ENCODE measurements at regions not wholly inside any gene's neighbourhood (a gene's known extent, or its start where the extent isn't known, plus 50 kb on each side); places are given as distances from the start of the nearest gene placed in this dataset.

GRCh38 chr5:174339130-174339529 lies 293.6 kb downstream of the NSG2 start:
- Histone ChIP-seq H3K27me3 (replicated peaks; ENCODE audit: control insufficient read depth, insufficient read depth, low read length) (no peaks in the 10 kb centered on the region; the same call in none of the 2 replicates), H3K36me3 (ENCODE audit: control insufficient read depth, insufficient read depth, low read length) (no peaks in the 10 kb centered on the region), H3K4me3 (replicated peaks; ENCODE audit: low read depth, low read length) (no peak overlapping the region)
- TF ChIP-seq CTCF (IDR thresholded peaks at IDR 0.05; ENCODE audit: insufficient read depth, low read length, poor library complexity, severe bottlenecking), result no peak
- no peak for DNase-seq (ENCODE audit: extremely low read depth, insufficient read length)

DNA sequence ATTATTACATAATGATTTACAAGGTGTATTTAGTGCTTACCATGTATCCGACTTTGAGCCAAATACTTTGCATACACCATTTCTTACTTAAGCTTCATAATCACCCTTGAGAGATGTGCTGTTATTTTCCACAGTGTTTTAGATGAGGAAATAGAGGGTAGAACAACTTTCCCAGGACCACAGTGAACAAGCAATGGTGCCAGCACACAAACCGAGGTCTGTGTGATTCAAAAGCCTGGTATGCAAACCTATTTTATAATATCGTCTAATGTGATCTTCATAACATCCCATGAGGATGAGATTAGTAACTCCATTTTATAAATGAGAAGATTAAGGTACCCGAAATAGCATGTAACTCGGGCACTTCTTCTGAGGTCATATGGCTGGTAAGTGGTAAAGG lies 294.7 kb downstream of the NSG2 start:
- Histone ChIP-seq H3K27me3 (replicated peaks; ENCODE audit: control insufficient read depth, insufficient read depth, low read length) (no peaks in the 10 kb centered on the region; the same call in none of the 2 replicates), H3K36me3 (ENCODE audit: control insufficient read depth, insufficient read depth, low read length) (no peaks in the 10 kb centered on the region), H3K4me3 (replicated peaks; ENCODE audit: low read depth, low read length) (no peak overlapping the region)
- no peak for DNase-seq (ENCODE audit: extremely low read depth, insufficient read length)
- TF ChIP-seq CTCF (IDR thresholded peaks at IDR 0.05; ENCODE audit: insufficient read depth, low read length, poor library complexity, severe bottlenecking), result no peak

- no peaks in the 10 kb centered on the region; the same call in 1 of the 2 replicates for H3K27me3 ChIP-seq (replicated peaks; ENCODE audit: control insufficient read depth, insufficient read depth, low read length)
- TF ChIP-seq CTCF (IDR thresholded peaks at IDR 0.05; ENCODE audit: insufficient read depth, low read length, poor library complexity, severe bottlenecking), result no peak
- no peaks in the 10 kb centered on the region for H3K36me3 ChIP-seq (ENCODE audit: control insufficient read depth, insufficient read depth, low read length)
Observed at GRCh38 chr5:174342696-174343095, 297.2 kb downstream of the NSG2 start.

GRCh38 chr5:174343826-174344225 lies 298.3 kb downstream of the NSG2 start:
- no peak for DNase-seq (ENCODE audit: extremely low read depth, insufficient read length)
- no peaks in the 10 kb centered on the region; the same call in 1 of the 2 replicates for H3K27me3 ChIP-seq (replicated peaks; ENCODE audit: control insufficient read depth, insufficient read depth, low read length)
- no peaks in the 10 kb centered on the region for H3K36me3 ChIP-seq (ENCODE audit: control insufficient read depth, insufficient read depth, low read length)
- H3K4me3 ChIP-seq (replicated peaks; ENCODE audit: low read depth, low read length), result no peak overlapping the region
- no peak for TF ChIP-seq CTCF (IDR thresholded peaks at IDR 0.05; ENCODE audit: insufficient read depth, low read length, poor library complexity, severe bottlenecking)

More at GRCh38 chr5:174342696-174343095, 297.2 kb downstream of the NSG2 start:
- no peak for DNase-seq (ENCODE audit: extremely low read depth, insufficient read length)
- H3K4me3 ChIP-seq (replicated peaks; ENCODE audit: low read depth, low read length), result no peak overlapping the region

GRCh38 chr5:174344335-174344734 lies 298.8 kb downstream of the NSG2 start:
- no peaks in the 10 kb centered on the region; the same call in 1 of the 2 replicates for H3K27me3 ChIP-seq (replicated peaks; ENCODE audit: control insufficient read depth, insufficient read depth, low read length)
- no peaks in the 10 kb centered on the region for H3K36me3 ChIP-seq (ENCODE audit: control insufficient read depth, insufficient read depth, low read length)
- DNase-seq (ENCODE audit: extremely low read depth, insufficient read length), result no peak
- H3K4me3 ChIP-seq (replicated peaks; ENCODE audit: low read depth, low read length), result no peak overlapping the region
- TF ChIP-seq CTCF (IDR thresholded peaks at IDR 0.05; ENCODE audit: insufficient read depth, low read length, poor library complexity, severe bottlenecking), result no peak

- no peak for DNase-seq (ENCODE audit: extremely low read depth, insufficient read length)
- H3K4me3 ChIP-seq (replicated peaks; ENCODE audit: low read depth, low read length), result no peak overlapping the region
- no peak for TF ChIP-seq CTCF (IDR thresholded peaks at IDR 0.05; ENCODE audit: insufficient read depth, low read length, poor library complexity, severe bottlenecking)
- H3K36me3 ChIP-seq (ENCODE audit: control insufficient read depth, insufficient read depth, low read length), result no peaks in the 10 kb centered on the region
- no peaks in the 10 kb centered on the region; the same call in 1 of the 2 replicates for H3K27me3 ChIP-seq (replicated peaks; ENCODE audit: control insufficient read depth, insufficient read depth, low read length)
Observed at GRCh38 chr5:174347183-174347582, 301.7 kb downstream of the NSG2 start.

All from GM06990 (cell line).